Omental fat pad (tissue), 3 donors: ENCODE measurements at regions not wholly inside any gene's neighbourhood (a gene's known extent, or its start where the extent isn't known, plus 50 kb on each side); places are given as distances from the start of the nearest gene placed in this dataset.

Experiments
- ATAC-seq: fragments of 150-250 bp; one replicate; pipeline ENCODE4 v1.9.1; 2016; ENCODE audit warnings: mild to moderate bottlenecking, moderate library complexity; ENCODE audit not compliant: low FRiP score
- DNase-seq: peaks from one replicate; pipeline ENCODE4 v3.0.0-alpha.2; 2019; ENCODE audit warnings: low spot score
- TF ChIP-seq, protein P1 (sequence below), 3 donors: fragments of 450-650 bp; IDR thresholded peaks; one replicate each; pipeline ENCODE4 v1.5.1; 2016 to 2017; ENCODE audit warnings: antibody characterized with exemption in 3 of 3, mild to moderate bottlenecking in 3 of 3, moderate library complexity in 2 of 3

GRCh38 chr5:165525271-165525670 lies 2019.9 kb downstream of the MAT2B start:
- ATAC-seq: no peak
- DNase-seq: no peak
- TF ChIP-seq, protein P1, sequence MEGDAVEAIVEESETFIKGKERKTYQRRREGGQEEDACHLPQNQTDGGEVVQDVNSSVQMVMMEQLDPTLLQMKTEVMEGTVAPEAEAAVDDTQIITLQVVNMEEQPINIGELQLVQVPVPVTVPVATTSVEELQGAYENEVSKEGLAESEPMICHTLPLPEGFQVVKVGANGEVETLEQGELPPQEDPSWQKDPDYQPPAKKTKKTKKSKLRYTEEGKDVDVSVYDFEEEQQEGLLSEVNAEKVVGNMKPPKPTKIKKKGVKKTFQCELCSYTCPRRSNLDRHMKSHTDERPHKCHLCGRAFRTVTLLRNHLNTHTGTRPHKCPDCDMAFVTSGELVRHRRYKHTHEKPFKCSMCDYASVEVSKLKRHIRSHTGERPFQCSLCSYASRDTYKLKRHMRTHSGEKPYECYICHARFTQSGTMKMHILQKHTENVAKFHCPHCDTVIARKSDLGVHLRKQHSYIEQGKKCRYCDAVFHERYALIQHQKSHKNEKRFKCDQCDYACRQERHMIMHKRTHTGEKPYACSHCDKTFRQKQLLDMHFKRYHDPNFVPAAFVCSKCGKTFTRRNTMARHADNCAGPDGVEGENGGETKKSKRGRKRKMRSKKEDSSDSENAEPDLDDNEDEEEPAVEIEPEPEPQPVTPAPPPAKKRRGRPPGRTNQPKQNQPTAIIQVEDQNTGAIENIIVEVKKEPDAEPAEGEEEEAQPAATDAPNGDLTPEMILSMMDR (IDR thresholded peaks at IDR 0.05): no peak

DNA sequence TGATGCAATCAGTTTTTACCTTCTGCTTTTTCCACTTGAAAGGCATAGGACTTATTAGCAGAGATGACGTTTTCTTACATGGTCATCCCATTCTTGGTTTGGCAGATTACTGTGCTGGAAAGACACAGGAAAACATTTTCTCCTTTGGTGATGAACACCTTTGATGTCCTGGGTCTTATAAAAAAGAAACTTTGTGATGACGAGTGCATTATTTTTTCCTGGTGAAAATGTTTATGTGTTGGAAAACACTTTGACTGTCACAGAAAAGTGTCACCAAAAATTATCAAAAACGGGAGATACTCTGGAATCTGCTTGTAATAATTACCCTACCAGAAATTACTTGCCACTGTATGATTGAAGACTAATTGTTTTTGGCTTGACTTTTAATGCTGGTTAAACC lies 2020.9 kb downstream of the MAT2B start:
- ATAC-seq (no peak), DNase-seq (no peak)
- TF ChIP-seq, protein P1 (IDR thresholded peaks at IDR 0.05): no peak

DNA sequence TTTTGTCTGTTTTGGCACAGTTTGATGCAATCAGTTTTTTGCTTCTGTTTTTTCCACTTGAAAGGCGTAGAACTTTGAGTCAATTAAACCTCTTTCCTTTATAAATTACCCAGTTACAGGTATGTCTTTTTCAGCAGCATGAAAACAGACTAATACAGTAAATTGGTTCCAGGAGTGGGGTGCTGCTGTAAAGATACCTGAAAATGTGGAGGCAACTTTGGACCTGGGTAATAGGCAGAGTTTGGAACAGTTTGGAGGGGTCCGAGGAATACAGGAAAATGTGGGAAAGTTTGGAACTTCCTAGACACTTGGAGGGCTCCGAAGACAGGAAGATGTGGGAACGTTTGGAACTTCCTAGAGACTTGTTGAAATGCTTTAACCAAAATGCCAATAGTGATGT lies 2022.2 kb downstream of the MAT2B start:
- ATAC-seq (no peak), DNase-seq (no peak)
- TF ChIP-seq, protein P1 (IDR thresholded peaks at IDR 0.05): no peak

GRCh38 chr5:165538065-165538464 lies 2032.6 kb downstream of the MAT2B start:
- DNase-seq: no peak
- no peak for ATAC-seq
- TF ChIP-seq, protein P1 (IDR thresholded peaks at IDR 0.05): no peak

GRCh38 chr5:165559645-165560044 lies 2054.2 kb downstream of the MAT2B start:
- ATAC-seq (no peak), DNase-seq (no peak)
- TF ChIP-seq, protein P1 (IDR thresholded peaks at IDR 0.05): no peak

DNA sequence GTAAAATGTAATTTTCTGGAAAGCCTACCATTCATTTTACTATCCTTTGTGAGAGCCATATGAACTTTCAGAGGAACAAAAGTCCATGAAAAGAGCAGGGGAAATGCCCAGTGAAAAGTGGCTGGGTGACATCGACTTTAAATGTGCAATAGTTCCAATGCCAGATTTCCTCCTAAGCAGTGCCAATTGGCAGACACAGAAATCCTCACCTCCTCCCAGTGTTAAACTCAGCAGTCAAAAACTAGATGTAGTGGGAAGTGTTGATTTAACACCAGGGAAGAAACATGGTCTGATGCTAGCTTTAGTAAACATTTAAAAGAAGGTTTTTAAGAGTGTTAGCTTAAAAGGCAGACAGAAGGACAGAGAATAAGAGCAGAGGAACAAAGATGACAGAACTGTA lies 2055.2 kb downstream of the MAT2B start:
- DNase-seq: no peak
- TF ChIP-seq, protein P1 (IDR thresholded peaks at IDR 0.05): no peak
- no peak for ATAC-seq

DNA sequence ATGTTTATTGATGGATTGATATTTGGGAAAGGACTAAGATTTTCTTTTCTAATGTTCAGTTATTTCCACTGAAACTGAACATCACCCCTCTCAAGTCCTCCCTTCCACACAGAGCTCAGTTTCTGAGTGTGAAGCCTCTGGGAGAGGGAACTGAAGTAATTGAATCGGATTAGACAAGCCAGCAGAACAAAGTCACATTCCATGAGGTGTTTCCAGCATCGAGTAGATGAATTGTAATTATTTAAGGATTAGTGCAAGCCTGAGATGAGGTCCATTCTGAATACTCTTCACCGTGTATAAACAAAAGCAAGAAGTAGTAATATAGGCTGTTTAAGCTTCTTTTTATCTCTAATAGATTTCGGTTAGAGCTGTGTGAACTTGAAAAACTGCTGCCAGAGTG lies 2060.5 kb downstream of the MAT2B start:
- ATAC-seq: no peak
- TF ChIP-seq, protein P1 (IDR thresholded peaks at IDR 0.05): no peak

More for the DNA sequence above, 2060.5 kb downstream of the MAT2B start:
- DNase-seq: no peak
